Lower leg skin (tissue), 4 donors: ENCODE measurements at regions not wholly inside any gene's neighbourhood (a gene's known extent, or its start where the extent isn't known, plus 50 kb on each side); places are given as distances from the start of the nearest gene placed in this dataset.

Source experiments
- DNase-seq, 2 donors: peaks; one replicate each; pipeline ENCODE4 v3.0.0-alpha.2; 2019; ENCODE audit warnings: low spot score in 2 of 2
- H3K4me3 ChIP-seq: fragments of 200-600 bp; sonication (generic); 2 replicates; pipeline ENCODE4 v1.5.1; 2017; ENCODE audit warnings: mild to moderate bottlenecking, low read depth; ENCODE audit not compliant: poor library complexity, severe bottlenecking
- POLR2A ChIP-seq, 2 donors: fragments of 450-650 bp; IDR thresholded peaks; one replicate each; pipeline ENCODE4 v1.6.1; 2016 to 2017; ENCODE audit warnings: antibody characterized with exemption in 2 of 2, mild to moderate bottlenecking in 1 of 2, moderate library complexity in 1 of 2
- WGBS, 2 donors: methylation state at CpG; one replicate each; pipeline ENCODE4 v1.1.5; 2018; 5-methylcytosine and 5-hydroxymethylcytosine counted together
- intact Hi-C: fragments of 100-400 bp; cut with DNase I; formaldehyde crosslinking; loops from one replicate; pipeline ENCODE4 v1.15.0; 2023; ENCODE audit warnings: low total_unique reads
- TF ChIP-seq, protein P1 (sequence below), 3 donors: fragments of 450-650 bp; IDR thresholded peaks; one replicate each; pipeline ENCODE4 v1.5.1; 2016; ENCODE audit warnings: antibody characterized with exemption in 3 of 3, mild to moderate bottlenecking in 3 of 3, moderate library complexity in 2 of 3

DNA sequence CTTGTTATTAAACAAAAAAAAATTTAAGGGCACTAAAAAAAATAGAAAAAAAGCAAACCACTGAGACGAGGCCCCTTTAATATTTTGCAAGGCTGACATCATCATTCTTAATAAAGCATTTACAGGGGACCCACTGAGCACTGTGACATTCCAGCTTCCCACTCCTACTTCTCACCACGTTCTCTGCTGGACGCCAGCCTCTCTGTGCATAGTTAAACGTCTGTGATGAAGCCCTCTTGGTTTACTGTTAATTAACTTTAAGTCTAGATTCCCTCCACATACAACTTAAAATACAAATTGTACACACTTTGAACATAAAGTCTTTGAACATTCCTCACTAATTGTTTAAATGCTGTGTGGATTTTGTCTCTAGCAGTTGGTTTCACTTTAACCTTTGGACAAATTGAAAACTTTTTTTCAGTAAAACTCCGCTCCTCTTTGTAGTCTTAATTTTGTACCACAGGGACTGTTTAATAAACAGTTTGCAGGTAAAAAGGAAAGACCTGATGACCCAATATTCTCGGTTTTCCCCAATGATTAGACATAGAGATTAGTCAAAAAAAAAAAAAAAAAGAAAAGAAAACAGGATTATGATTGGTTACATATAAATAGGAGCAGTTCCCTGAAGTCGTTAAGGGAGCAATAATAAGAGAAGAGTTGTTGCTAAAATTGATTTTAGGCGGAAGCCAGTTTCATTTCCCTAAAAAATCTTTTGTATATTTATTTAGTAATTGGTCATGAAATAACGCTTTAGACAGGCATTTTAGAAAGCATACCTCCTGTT is 219.8 kb downstream of the MZT1 start:
- no peak for DNase-seq
- TF ChIP-seq, protein P1, sequence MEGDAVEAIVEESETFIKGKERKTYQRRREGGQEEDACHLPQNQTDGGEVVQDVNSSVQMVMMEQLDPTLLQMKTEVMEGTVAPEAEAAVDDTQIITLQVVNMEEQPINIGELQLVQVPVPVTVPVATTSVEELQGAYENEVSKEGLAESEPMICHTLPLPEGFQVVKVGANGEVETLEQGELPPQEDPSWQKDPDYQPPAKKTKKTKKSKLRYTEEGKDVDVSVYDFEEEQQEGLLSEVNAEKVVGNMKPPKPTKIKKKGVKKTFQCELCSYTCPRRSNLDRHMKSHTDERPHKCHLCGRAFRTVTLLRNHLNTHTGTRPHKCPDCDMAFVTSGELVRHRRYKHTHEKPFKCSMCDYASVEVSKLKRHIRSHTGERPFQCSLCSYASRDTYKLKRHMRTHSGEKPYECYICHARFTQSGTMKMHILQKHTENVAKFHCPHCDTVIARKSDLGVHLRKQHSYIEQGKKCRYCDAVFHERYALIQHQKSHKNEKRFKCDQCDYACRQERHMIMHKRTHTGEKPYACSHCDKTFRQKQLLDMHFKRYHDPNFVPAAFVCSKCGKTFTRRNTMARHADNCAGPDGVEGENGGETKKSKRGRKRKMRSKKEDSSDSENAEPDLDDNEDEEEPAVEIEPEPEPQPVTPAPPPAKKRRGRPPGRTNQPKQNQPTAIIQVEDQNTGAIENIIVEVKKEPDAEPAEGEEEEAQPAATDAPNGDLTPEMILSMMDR (IDR thresholded peaks at IDR 0.05) = no peak
- TF ChIP-seq POLR2A (IDR thresholded peaks at IDR 0.05) = no peak
- WGBS, 2 donors = 45 to 47% methylated on average over 9 of the region's 9 CpGs
- intact Hi-C loops = no loop called here
- H3K4me3 ChIP-seq = no peak overlapping the region

DNA sequence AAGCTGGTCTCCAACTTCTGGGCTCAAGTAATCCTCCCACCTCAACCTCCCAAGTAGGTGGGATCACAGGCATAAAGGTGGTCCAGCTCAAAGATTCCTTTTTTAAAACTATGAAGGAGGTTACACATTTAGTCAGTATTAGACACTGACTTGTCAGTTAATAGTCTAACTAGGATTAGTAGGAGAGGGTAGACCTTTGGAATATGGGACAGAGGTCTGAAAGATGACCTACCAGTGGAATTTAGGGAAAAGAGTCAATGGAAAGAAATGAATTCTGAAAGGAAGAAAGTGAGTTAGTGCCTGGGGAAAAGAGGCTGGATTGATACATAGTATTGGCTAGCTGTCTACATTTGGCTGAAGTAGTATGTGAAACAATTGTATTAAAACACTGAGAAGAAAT is 220.7 kb downstream of the MZT1 start:
- intact Hi-C loops = no loop called here
- DNase-seq = no peak
- no peak for TF ChIP-seq POLR2A (IDR thresholded peaks at IDR 0.05)
- TF ChIP-seq, protein P1 (IDR thresholded peaks at IDR 0.05) = no peak
- H3K4me3 ChIP-seq = no peak overlapping the region

DNA sequence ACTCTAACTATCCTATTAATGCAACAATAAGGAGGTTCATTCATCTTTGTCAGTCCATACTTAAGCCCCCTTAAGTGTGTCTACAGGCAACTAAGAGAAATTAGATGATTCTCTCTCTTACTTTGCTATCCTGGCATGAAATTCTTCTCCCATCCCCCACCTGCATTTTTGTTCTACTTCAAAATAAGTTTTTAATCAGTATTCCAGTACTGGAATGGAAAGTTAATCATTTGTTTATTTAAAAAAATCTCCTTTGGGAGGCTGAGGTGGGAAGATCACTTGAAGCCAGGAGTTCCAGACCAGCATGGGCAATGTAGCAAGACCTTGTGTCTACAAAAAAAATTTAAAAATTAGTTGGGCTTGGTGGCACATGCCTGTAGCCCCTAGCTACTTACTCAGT is 222.1 kb downstream of the MZT1 start:
- no peak for TF ChIP-seq POLR2A (IDR thresholded peaks at IDR 0.05)
- TF ChIP-seq, protein P1 (IDR thresholded peaks at IDR 0.05) = no peak
- H3K4me3 ChIP-seq = no peak overlapping the region
- no peak for DNase-seq
- intact Hi-C loops = no loop called here

DNA sequence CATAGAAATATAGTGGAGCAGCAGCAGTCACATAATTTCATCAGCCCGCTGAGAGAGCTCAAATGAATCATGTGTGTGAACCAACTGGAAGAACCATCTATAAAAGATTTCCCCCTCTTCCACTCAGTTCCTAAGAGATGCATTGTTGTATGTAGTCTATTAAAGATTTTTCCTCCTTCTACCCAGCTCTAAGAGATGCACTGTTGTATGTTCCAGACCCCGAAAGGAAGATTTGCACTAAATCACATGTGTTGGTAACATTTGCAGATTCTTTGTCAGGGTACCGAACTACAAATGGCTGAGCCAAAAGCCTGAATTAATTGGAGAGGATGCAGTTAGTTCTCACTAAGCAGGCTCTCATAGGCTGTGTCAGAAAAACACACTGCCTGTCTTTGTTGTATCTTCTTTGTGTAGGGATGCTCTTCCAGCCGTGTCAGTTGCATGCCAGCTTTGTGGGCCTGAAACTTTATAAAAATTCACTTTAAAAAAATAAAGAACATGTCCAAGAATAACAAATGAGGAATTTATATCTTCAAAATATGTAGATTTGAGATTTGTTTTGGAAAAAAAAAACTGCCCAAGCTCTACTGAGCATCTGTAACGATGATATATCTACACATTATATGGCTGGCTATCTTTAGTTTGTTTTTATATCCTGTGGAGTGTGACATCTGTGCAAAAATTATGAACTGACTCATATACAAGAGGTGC is 223.1 kb downstream of the MZT1 start:
- no peak for DNase-seq
- TF ChIP-seq, protein P1 (IDR thresholded peaks at IDR 0.05) = no peak
- TF ChIP-seq POLR2A (IDR thresholded peaks at IDR 0.05) = no peak
- no peak overlapping the region for H3K4me3 ChIP-seq
- 59 to 76% methylated on average over 5 of the region's 5 CpGs for WGBS, 2 donors
- intact Hi-C loops = no loop called here

DNA sequence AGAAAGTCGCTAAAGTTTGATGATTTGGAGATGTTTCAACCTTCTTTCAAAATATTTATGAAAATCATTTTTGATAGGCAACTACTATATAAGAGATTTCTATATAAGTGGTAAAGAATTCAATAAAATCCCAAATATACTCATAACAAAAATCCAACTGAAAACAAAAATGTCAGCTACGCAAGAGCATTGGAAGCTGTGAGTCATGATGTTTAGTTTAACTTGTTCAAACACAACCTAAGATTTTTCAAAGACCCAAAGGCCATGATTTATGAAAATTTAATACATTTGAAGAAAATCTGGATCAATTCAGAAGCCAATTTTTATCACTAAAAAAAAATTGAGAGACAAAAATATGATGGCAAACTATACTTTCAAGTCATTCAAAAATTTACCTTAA is 226.6 kb downstream of the MZT1 start:
- 87 to 90% methylated on average over 2 of the region's 2 CpGs for WGBS, 2 donors
- intact Hi-C loops = no loop called here
- H3K4me3 ChIP-seq = no peak overlapping the region
- DNase-seq = no peak
- TF ChIP-seq POLR2A (IDR thresholded peaks at IDR 0.05) = no peak
- TF ChIP-seq, protein P1 (IDR thresholded peaks at IDR 0.05) = no peak
